SH-SY5Y (cell line): ENCODE measurements at regions not wholly inside any gene's neighbourhood (a gene's known extent, or its start where the extent isn't known, plus 50 kb on each side); places are given as distances from the start of the nearest gene placed in this dataset.

ENCODE experiments used
- GATA2 ChIP-seq: IDR thresholded peaks from 2 replicates; pipeline ENCODE4 v1.6.1; 2011; ENCODE audit warnings: mild to moderate bottlenecking, low read depth, low read length
- GATA3 ChIP-seq: IDR thresholded peaks from 2 replicates; pipeline ENCODE4 v1.6.1; 2011; ENCODE audit warnings: low read depth, mild to moderate bottlenecking, low read length, moderate library complexity

GRCh38 chr2:41078341-41078740 is 626.5 kb upstream of the SLC8A1 start:
- TF ChIP-seq GATA2: no peak
- TF ChIP-seq GATA3: no peak
